ENCODE measurements at regions not wholly inside any gene's neighbourhood (a gene's known extent, or its start where the extent isn't known, plus 50 kb on each side); places are given as distances from the start of the nearest gene placed in this dataset.
"Not testable (repeated sequence)": the region's sequence is repeated elsewhere in the genome, so short reads cannot be mapped to it uniquely, and the experiment has no call there.

GRCh38 chr9:115815786-115816185 lies 337.8 kb upstream of the PAPPA start:
- no peaks in the 10 kb centered on the region for H3K36me3 Mint-ChIP-seq (ENCODE audit: low read depth)
- ChIA-PET CTCF (no interaction called here), POLR2A (no interaction called here)
- no peak overlapping the region for H3K27ac Mint-ChIP-seq
- no peaks in the 10 kb centered on the region for H3K27me3 Mint-ChIP-seq (ENCODE audit: low read depth)
- no peaks in the 10 kb centered on the region for H3K9me3 Mint-ChIP-seq (ENCODE audit: insufficient read depth)
- DNase-seq (no peak), ATAC-seq (no peak)
- H3K4me3 Mint-ChIP-seq = no peak overlapping the region
- H3K4me1 Mint-ChIP-seq (ENCODE audit: low read depth) = no peaks in the 10 kb centered on the region

- CTCF ChIA-PET, POLR2A ChIA-PET, H3K4me3 Mint-ChIP-seq: not testable (repeated sequence)
Observed at GRCh38 chr9:115818651-115819050, 334.9 kb upstream of the PAPPA start.

DNA sequence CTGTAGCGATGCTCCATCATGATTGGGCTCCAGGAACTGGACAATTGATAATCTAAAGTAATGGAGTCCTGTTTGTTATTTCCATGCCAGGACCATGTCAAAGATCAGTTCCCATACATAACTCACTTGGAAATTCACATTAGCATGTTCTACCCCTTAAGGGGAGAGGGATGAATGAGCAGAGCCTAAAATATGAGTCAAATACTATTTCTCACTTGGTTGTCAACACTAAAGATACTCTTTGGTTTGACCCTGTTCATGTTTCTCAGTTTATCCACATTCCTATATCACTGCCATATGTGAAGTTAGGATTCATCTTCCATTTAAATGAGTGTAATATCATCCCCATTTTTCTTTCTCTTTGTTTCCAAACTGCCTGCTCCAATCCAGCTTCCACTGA lies 321.6 kb upstream of the PAPPA start:
- H3K4me3 Mint-ChIP-seq = no peak overlapping the region
- no peaks in the 10 kb centered on the region for H3K27me3 Mint-ChIP-seq (ENCODE audit: low read depth)
- ChIA-PET CTCF (no interaction called here), POLR2A (no interaction called here)
- H3K27ac Mint-ChIP-seq = no peak overlapping the region
- DNase-seq (no peak), ATAC-seq (no peak)
- no peaks in the 10 kb centered on the region for H3K9me3 Mint-ChIP-seq (ENCODE audit: insufficient read depth)
- H3K4me1 Mint-ChIP-seq (ENCODE audit: low read depth) = no peaks in the 10 kb centered on the region
- H3K36me3 Mint-ChIP-seq (ENCODE audit: low read depth) = no peaks in the 10 kb centered on the region

More at GRCh38 chr9:115818651-115819050, 334.9 kb upstream of the PAPPA start:
- ATAC-seq; DNase-seq; H3K9me3 Mint-ChIP-seq (ENCODE audit: insufficient read depth); H3K27ac Mint-ChIP-seq; H3K27me3 Mint-ChIP-seq (ENCODE audit: low read depth); H3K4me1 Mint-ChIP-seq (ENCODE audit: low read depth); H3K36me3 Mint-ChIP-seq (ENCODE audit: low read depth): not testable (repeated sequence)

DNA sequence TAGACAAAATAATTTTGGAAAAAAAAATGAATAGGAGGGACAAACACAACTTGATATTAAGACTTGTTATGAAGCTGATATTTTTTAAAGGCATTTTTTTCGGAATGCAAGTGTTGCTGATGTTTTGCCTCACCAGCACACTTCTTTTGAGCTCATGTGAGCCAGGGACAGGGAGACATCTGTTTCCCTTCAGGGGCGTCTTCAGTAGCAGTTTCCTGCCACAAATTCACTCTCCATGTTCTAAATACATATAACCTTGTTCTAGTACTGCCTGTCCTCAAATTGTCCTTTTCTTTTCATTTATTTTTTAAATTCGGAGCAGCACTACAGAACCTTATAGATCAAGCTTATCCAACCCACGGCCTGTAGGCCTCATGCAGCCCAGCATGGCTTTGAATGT lies 316.0 kb upstream of the PAPPA start:
- CTCF ChIA-PET = no interaction called here
- POLR2A ChIA-PET = no interaction called here
- H3K4me1 Mint-ChIP-seq (ENCODE audit: low read depth) = no peaks in the 10 kb centered on the region
- ATAC-seq (no peak), DNase-seq (no peak)
- no peaks in the 10 kb centered on the region for H3K27me3 Mint-ChIP-seq (ENCODE audit: low read depth)
- no peak overlapping the region for H3K27ac Mint-ChIP-seq
- no peaks in the 10 kb centered on the region for H3K36me3 Mint-ChIP-seq (ENCODE audit: low read depth)
- no peaks in the 10 kb centered on the region for H3K9me3 Mint-ChIP-seq (ENCODE audit: insufficient read depth)
- H3K4me3 Mint-ChIP-seq = no peak overlapping the region

DNA sequence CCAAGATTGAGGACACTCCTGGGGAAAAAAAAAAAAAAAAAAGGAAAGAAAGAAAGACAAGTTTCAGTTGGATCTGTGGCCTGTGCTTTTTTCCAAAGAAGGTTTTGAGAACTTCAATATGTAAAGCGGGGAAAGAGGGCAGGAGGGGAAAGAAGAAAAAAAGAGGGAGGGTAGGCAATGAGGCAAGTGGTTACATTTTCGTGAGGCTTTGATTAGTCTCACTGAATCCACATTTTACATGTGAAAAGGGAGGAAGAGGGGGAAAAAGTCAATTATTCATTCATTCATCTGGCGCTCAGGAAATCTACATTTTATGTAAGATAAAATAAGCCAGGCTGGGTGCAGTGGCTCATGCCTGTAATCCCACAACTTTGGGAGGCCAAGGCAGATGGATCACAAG lies 315.2 kb upstream of the PAPPA start:
- no peaks in the 10 kb centered on the region for H3K36me3 Mint-ChIP-seq (ENCODE audit: low read depth)
- H3K27me3 Mint-ChIP-seq (ENCODE audit: low read depth) = no peaks in the 10 kb centered on the region
- H3K9me3 Mint-ChIP-seq (ENCODE audit: insufficient read depth) = no peaks in the 10 kb centered on the region
- no peaks in the 10 kb centered on the region for H3K4me1 Mint-ChIP-seq (ENCODE audit: low read depth)
- no peak overlapping the region for H3K4me3 Mint-ChIP-seq
- no peak overlapping the region for H3K27ac Mint-ChIP-seq
- no peak for ATAC-seq
- ChIA-PET POLR2A (no interaction called here), CTCF (no interaction called here)
- DNase-seq = no peak

DNA sequence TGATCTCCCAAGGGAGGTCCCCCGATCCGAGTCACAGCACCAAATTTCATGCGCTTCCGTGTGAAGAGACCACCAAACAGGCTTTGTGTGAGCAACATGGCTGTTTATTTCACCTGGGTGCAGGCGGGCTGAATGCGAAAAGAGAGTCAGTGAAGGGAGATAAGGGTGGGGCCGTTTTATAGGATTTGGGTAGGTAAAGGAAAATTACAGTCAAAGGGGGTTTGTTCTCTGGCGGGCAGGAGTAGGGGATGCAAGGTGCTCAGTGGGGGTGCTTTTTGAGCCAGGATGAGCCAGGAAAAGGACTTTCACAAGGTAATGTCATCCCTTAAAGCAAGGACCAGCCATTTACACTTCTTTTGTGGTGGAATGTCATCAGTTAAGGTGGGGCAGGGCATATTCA lies 309.2 kb upstream of the PAPPA start:
- DNase-seq; H3K27ac Mint-ChIP-seq; H3K27me3 Mint-ChIP-seq (ENCODE audit: low read depth); H3K9me3 Mint-ChIP-seq (ENCODE audit: insufficient read depth); H3K4me3 Mint-ChIP-seq; H3K4me1 Mint-ChIP-seq (ENCODE audit: low read depth); ATAC-seq; H3K36me3 Mint-ChIP-seq (ENCODE audit: low read depth); CTCF ChIA-PET; POLR2A ChIA-PET: not testable (repeated sequence)

- no peaks in the 10 kb centered on the region for H3K27me3 Mint-ChIP-seq (ENCODE audit: low read depth)
- ATAC-seq (no peak), DNase-seq (no peak)
- no peaks in the 10 kb centered on the region for H3K4me1 Mint-ChIP-seq (ENCODE audit: low read depth)
- H3K27ac Mint-ChIP-seq = no peak overlapping the region
- H3K4me3 Mint-ChIP-seq = no peak overlapping the region
- H3K9me3 Mint-ChIP-seq (ENCODE audit: insufficient read depth) = no peaks in the 10 kb centered on the region
- POLR2A ChIA-PET = no interaction called here
- no peaks in the 10 kb centered on the region for H3K36me3 Mint-ChIP-seq (ENCODE audit: low read depth)
- CTCF ChIA-PET = no interaction called here
Observed at GRCh38 chr9:115845648-115846312, 307.8 kb upstream of the PAPPA start.

DNA sequence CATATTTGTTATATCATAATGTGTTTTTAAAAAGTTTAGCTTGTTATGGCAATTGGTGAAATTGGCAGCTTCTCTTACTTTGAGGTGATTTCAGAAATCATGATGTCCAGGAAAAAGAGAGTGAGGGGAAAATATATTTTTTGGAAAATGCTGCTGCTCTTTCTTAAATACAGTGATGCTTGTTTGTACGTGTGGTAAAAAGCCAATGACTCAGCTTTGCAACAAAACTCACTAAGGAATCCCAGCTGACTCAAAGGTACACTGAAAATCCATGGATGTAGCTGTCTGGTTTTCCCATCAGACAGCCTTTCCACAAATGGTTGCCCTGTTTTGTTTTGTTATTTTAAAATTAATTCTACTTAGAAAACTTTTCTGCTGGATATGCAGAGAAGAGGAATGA lies 306.4 kb upstream of the PAPPA start:
- Mint-ChIP-seq H3K4me3 (no peak overlapping the region), H3K9me3 (ENCODE audit: insufficient read depth) (no peaks in the 10 kb centered on the region), H3K27ac (no peak overlapping the region), H3K27me3 (ENCODE audit: low read depth) (no peaks in the 10 kb centered on the region), H3K4me1 (ENCODE audit: low read depth) (no peaks in the 10 kb centered on the region), H3K36me3 (ENCODE audit: low read depth) (no peaks in the 10 kb centered on the region)
- CTCF ChIA-PET = no interaction called here
- ATAC-seq = no peak
- DNase-seq = no peak
- POLR2A ChIA-PET = no interaction called here

DNA sequence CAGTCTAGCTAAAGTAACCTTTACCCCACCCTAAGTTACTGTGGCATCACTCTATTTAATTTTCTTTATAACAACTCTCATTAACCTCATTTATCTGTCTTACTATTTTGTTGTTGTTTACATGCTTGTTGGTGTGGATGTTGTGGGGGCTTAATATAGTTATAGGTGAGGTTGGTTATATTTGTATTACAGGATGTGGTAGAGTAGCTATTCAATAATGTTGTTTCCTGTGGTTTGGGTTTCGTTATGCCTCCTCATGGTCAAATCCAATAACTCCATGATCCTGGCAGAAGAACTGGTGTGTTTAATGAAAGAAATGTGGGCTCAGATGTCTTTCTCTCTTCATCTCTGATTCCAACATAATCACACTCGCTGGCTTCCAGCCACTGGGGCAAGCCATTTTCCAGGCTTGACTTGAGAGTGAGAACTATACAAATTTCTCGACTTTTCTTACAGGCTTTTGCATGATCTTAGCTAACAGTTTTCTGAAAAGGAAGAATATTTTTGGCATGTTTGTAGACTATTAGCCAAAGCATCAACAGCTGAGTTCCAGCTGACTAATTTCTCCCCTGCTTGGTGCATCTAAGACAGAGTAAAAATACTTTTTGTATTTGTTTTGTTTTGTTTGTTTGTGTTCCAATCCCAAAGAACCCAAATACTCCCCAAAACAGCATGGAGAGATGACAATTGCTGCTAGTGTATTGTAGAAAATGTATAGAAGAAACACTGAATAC lies 303.7 kb upstream of the PAPPA start:
- Mint-ChIP-seq H3K4me1 (ENCODE audit: low read depth) (no peaks in the 10 kb centered on the region), H3K36me3 (ENCODE audit: low read depth) (no peaks in the 10 kb centered on the region), H3K4me3 (no peak overlapping the region), H3K27ac (no peak overlapping the region), H3K27me3 (ENCODE audit: low read depth) (no peaks in the 10 kb centered on the region), H3K9me3 (ENCODE audit: insufficient read depth) (no peaks in the 10 kb centered on the region)
- DNase-seq = no peak
- ATAC-seq = no peak
- CTCF ChIA-PET = no interaction called here
- POLR2A ChIA-PET = no interaction called here

DNA sequence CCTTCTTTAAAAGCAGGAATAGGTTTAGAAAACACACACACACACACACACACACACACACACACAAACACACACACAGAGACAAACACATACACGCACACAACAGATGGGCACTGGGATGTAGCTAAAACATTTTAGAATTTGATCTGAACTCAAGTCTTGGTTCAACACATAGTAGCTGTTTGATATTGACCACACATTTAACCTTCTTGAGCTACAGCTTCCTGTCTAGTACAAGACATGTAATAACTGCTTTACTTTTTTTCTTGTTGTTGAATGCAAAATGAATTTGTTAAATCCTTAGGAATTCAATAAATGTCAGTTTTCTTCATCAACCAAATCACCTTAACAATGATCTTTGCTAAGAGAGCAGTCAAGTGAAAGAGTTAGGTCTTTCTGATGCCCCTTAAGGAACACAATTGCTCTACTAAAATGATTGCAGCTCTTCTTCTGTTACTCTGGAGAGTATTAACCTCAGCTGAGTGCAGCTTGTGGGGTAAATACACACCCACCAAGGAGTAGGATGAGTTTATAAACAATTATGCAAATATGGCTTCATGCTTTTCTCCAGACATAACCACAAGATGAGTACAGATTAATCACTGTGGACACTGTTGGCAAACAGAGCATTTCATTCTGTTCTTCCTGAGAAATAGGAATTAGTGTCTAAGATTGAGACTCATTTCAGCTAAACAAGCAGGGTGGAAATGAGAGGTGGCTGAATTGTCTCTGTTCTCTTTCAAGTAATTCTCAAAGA lies 302.9 kb upstream of the PAPPA start:
- ChIA-PET POLR2A (no interaction called here), CTCF (no interaction called here)
- Mint-ChIP-seq H3K27me3 (ENCODE audit: low read depth) (no peaks in the 10 kb centered on the region), H3K4me3 (no peak overlapping the region), H3K4me1 (ENCODE audit: low read depth) (no peaks in the 10 kb centered on the region), H3K9me3 (ENCODE audit: insufficient read depth) (no peaks in the 10 kb centered on the region), H3K36me3 (ENCODE audit: low read depth) (no peaks in the 10 kb centered on the region), H3K27ac (no peak overlapping the region)
- DNase-seq (no peak), ATAC-seq (no peak)

DNA sequence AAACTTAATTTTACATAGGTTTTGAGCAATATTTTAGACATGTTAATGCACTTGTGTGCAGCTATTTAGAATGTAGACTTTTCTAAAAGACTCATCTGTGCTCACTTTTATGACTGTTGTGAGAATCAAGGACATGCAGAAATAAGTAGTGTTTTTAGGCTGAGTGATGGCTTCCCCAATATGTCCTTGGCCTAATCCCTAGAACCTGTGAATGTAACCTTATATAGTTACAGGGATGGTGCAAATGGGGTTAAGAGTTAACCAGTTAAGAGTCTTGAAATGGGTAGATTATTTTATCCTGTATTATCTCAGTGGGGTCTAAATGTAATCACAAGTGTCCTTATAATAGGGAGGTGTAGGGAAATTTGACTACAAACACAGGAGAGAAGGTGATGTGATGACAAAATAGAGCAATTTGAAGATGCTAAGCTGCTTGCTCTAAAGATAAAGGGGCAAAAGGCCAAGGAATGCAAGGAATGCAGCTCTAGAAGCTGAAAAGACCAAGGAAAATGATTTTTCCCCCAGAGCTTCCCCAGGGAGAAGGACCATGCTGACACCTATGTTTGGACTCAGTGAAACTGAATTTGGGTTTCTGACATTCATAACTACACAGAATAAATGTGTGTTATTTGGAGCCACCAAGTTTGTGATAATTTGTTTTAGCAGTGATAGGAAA lies 298.0 kb upstream of the PAPPA start:
- ChIA-PET POLR2A (no interaction called here), CTCF (no interaction called here)
- no peak for DNase-seq
- Mint-ChIP-seq H3K4me3 (no peak overlapping the region), H3K4me1 (ENCODE audit: low read depth) (no peaks in the 10 kb centered on the region), H3K9me3 (ENCODE audit: insufficient read depth) (no peaks in the 10 kb centered on the region), H3K27ac (no peak overlapping the region), H3K36me3 (ENCODE audit: low read depth) (no peaks in the 10 kb centered on the region), H3K27me3 (ENCODE audit: low read depth) (no peaks in the 10 kb centered on the region)
- no peak for ATAC-seq

DNA sequence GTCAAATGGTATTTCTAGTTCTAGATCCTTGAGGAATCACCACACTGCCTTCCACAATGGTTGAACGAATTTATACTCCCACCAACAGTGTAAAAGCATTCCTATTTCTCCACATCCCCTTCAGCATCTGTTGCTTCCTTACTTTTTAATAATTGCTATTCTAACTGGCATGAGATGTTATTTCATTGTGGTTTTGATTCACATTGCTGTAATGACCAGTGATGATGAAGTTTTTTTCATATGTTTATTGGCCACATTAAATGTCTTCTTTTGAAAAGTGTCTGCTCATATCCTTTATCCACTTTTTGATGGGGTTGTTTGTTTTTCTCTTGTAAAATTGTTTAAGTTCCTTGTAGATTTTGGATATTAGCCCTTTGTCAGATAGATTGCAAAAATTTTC lies 295.2 kb upstream of the PAPPA start:
- DNase-seq; H3K27ac Mint-ChIP-seq; H3K27me3 Mint-ChIP-seq (ENCODE audit: low read depth); H3K9me3 Mint-ChIP-seq (ENCODE audit: insufficient read depth); H3K36me3 Mint-ChIP-seq (ENCODE audit: low read depth); H3K4me3 Mint-ChIP-seq; POLR2A ChIA-PET; CTCF ChIA-PET; ATAC-seq; H3K4me1 Mint-ChIP-seq (ENCODE audit: low read depth): not testable (repeated sequence)
